Ishikawa (cell line): ENCODE measurements at regions not wholly inside any gene's neighbourhood (a gene's known extent, or its start where the extent isn't known, plus 50 kb on each side); places are given as distances from the start of the nearest gene placed in this dataset.

ENCODE experiments used
- CEBPB ChIP-seq: IDR thresholded peaks from 2 replicates; pipeline ENCODE4 v1.6.1; 2012
- CREB1 ChIP-seq: IDR thresholded peaks from 2 replicates; pipeline ENCODE4 v1.6.1; 2012; ENCODE audit warnings: low read depth
- EP300 ChIP-seq: IDR thresholded peaks from 2 replicates; pipeline ENCODE4 v1.6.1; 2012; ENCODE audit warnings: borderline replicate concordance
- MAX ChIP-seq: IDR thresholded peaks from 2 replicates; pipeline ENCODE4 v1.6.1; 2012
- NFIC ChIP-seq: IDR thresholded peaks from 2 replicates; pipeline ENCODE4 v1.6.1; 2012
- RAD21 ChIP-seq: IDR thresholded peaks from 2 replicates; pipeline ENCODE4 v1.6.1; 2012; ENCODE audit warnings: low read depth
- TEAD4 ChIP-seq: IDR thresholded peaks from 2 replicates; pipeline ENCODE4 v1.6.1; 2012
- TF ChIP-seq, protein P1 (sequence below): IDR thresholded peaks from 2 replicates; pipeline ENCODE4 v1.6.1; 2012; ENCODE audit warnings: low read depth, mild to moderate bottlenecking
- TF ChIP-seq, protein P2 (sequence below): IDR thresholded peaks from 2 replicates; pipeline ENCODE4 v1.6.1; 2012

DNA sequence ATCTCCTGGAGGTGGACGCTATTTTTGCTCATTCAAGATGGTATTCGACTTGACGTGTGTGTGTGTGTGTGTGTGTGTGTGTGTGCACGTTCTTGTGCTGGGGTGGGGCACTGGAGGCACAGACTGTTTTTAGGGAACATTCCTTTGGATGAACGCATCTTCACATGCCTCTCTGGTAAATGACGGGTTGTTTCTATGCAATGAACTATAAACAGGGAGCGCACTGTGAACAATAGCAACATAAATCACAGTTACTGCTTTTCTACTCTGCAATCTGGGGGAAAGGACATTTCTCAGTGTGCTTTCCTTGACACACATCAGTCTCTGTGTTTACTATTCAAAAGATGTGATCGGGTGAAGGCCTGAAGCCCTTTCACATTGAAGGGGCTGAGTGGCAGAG is 120.1 kb upstream of the PITRM1 start:
- TF ChIP-seq TEAD4 = no peak
- no peak for TF ChIP-seq CEBPB
- TF ChIP-seq MAX = no peak
- TF ChIP-seq EP300 = no peak
- TF ChIP-seq NFIC = no peak
- TF ChIP-seq, protein P1, sequence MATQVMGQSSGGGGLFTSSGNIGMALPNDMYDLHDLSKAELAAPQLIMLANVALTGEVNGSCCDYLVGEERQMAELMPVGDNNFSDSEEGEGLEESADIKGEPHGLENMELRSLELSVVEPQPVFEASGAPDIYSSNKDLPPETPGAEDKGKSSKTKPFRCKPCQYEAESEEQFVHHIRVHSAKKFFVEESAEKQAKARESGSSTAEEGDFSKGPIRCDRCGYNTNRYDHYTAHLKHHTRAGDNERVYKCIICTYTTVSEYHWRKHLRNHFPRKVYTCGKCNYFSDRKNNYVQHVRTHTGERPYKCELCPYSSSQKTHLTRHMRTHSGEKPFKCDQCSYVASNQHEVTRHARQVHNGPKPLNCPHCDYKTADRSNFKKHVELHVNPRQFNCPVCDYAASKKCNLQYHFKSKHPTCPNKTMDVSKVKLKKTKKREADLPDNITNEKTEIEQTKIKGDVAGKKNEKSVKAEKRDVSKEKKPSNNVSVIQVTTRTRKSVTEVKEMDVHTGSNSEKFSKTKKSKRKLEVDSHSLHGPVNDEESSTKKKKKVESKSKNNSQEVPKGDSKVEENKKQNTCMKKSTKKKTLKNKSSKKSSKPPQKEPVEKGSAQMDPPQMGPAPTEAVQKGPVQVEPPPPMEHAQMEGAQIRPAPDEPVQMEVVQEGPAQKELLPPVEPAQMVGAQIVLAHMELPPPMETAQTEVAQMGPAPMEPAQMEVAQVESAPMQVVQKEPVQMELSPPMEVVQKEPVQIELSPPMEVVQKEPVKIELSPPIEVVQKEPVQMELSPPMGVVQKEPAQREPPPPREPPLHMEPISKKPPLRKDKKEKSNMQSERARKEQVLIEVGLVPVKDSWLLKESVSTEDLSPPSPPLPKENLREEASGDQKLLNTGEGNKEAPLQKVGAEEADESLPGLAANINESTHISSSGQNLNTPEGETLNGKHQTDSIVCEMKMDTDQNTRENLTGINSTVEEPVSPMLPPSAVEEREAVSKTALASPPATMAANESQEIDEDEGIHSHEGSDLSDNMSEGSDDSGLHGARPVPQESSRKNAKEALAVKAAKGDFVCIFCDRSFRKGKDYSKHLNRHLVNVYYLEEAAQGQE = no peak
- TF ChIP-seq RAD21 = no peak
- TF ChIP-seq CREB1 = no peak
- TF ChIP-seq, protein P2, sequence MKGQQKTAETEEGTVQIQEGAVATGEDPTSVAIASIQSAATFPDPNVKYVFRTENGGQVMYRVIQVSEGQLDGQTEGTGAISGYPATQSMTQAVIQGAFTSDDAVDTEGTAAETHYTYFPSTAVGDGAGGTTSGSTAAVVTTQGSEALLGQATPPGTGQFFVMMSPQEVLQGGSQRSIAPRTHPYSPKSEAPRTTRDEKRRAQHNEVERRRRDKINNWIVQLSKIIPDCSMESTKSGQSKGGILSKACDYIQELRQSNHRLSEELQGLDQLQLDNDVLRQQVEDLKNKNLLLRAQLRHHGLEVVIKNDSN = no peak
